Activated T-cell treated with anti-CD3 and anti-CD28 coated beads, Interleukin-2, amount 50 U/mL, for 48 hours (primary cell): ENCODE measurements at regions not wholly inside any gene's neighbourhood (a gene's known extent, or its start where the extent isn't known, plus 50 kb on each side); places are given as distances from the start of the nearest gene placed in this dataset.
"Not testable (repeated sequence)": the region's sequence is repeated elsewhere in the genome, so short reads cannot be mapped to it uniquely, and the experiment has no call there.

ENCODE experiments used
- DNase-seq, 2 experiments: peaks; one replicate each; pipeline ENCODE4 v3.0.0-alpha.2; 2020

DNA sequence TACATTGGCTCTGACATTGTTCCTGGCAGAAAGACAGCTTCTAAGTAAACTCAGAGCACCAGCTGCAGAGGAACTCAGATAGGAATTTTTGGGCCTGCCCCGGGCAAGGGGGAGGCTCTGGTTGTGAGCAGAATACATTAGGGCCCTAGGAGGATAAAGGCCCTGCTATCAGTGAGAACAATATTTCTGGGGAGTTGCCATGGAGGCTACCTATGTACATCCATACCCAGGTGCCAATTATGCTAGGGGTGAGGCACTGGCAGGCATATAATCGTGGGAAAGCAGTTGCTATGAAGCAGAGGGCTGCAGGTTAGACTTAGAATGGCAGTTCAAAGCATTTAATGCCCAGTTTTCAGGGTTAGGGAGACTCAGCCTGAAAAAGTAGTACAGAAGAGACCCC is 273.5 kb upstream of the EDA2R start:
- no peak for DNase-seq

DNA sequence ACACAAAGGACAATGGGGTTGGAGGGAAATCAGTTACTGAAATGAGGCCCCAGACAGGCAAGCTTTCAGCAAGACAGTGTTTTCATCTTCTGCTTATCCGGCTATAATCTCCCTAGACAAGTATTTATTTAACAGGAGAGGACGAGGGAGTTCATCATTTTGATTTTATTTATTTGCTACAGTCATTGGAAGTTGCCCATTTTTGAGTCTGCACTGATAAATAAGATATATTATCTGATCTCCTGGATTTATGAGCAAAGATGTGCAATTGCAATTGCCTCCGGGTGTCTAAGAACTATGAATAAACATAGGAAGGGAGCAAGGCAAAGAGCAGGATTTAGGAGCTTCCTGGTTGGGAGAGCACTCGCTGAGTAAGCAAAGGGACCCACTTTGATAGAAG is 263.2 kb upstream of the EDA2R start:
- no peak for DNase-seq

DNA sequence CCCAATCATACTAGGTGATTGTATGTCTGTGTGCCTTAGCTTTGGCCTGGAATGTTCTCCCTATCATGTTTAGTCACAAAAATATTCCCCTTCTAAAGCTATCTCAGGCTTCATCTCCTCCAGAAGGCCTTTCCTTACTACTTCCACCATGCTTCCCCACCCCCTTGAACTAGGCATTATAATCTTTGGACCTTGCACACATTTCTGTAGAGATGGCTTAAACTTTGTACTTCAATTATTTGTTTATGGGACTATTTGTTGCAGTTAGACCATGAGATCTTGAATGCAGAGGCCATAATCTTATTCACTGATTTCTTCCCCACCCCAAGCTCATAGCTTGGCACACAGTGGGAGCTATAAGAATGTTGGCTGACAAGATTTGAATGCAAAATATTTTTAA is 262.0 kb upstream of the EDA2R start:
- no peak for DNase-seq

DNA sequence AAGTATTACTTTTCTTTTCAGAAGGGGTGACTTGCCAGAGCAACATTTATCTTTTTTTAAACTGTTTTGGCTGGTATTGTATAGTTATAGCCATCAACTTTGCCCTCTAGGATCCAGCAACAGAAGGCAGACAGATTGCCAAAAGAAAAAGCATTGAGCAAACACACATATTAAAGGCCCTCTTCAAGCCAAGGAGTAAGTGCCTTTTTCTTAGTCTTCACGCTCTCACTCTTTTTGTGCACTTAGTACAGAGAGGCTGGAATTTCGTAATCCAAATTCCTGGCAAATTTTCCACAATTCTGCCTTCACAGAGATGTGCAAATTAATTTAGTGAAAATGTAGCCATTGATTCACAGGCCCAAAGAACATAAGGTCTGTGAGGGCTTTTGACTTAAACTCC is 253.1 kb upstream of the EDA2R start:
- no peak for DNase-seq

DNA sequence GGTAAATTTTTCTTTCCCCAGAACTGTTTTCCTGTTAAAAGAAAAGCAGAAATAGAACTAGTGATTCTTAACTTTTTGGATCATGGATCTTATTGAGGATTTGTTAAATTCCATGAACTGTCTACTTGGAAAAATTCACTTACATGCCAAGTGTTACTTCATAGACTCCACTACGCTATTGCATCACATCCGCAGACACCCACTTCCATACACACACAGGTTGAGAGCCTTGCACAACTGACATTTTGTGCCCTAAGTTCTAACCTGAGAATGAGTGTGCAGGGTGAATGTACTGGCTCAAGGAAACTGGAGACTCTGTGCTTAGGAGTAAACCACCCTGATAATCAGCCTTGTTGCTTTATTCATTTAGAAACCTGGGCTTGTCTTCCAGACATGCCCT is 250.5 kb upstream of the EDA2R start:
- no peak for DNase-seq

DNA sequence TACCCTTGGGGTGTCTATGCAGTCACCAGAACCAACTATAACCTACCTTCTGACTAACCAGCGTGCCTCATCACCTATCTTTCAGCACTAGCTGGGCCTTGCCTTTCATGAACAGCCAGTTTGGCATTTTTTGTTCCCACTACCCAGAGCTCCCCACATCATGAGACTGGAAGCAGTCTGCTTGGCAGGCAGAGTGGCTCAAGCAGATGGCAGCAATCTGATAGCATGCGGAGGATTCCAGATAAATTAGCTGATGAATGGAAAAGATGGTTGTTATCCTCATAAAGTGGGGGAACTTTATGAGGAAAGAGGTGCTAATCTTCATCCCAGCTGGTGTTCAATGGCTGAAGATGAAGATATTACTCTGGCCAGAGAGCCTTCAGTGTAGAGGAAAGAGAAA is 243.2 kb upstream of the EDA2R start:
- DNase-seq: no peak

DNA sequence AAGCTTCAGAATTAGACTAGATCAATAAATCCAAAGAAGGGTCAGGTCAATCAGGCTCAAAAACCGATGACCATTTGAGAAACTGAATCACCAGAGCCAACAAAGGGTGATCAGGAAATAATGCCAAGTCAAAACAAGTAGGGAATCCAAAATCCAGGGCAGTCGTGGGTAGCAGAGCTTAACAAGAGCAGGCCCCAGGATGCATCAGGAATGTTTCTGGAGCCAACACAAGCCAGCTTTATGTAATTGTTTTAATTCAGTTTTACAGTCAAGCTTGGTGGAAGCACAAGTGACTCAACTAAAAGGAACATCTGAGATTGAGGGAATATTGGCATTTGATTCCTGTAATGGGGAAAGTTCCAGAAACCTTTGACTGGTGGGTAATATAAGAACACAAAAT is 237.9 kb upstream of the EDA2R start:
- no peak for DNase-seq

DNA sequence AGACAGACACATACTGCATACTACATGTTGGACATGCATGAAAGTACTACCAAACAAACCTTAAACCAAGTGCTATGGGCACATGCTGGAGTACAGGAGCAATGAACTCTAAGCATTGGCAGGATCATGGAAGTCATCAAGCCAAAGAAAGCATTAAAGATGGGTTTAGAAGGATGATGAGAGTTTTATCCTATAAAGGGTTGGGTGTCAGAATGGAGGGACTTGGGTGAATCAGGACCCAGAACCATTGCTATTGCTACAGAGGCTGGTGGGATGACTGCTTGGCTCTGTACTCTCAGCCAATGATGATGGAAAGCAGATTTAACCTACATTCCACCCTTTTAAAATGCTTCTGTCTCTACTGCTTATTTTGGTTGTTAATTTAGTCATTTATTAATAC is 233.9 kb upstream of the EDA2R start:
- DNase-seq: no peak

DNA sequence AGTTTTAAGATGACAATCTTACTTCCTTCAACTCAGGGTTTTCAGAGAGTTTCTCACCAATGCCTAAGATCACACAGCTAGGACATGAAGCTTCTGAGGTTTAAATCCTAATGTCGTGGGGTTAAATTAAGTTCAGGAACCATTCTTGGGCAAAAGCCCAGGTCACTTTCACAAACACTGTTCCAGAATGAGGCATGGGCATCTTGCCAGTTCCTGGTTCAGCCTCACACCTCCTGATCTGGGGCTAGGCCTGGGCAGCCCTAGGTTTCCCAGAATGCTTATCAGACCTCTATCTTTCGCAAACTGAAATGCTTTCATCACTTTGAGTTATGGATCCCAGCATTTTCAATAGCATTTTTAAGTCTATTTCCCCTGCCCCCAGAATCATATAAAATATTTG is 224.8 kb upstream of the EDA2R start:
- no peak for DNase-seq

DNA sequence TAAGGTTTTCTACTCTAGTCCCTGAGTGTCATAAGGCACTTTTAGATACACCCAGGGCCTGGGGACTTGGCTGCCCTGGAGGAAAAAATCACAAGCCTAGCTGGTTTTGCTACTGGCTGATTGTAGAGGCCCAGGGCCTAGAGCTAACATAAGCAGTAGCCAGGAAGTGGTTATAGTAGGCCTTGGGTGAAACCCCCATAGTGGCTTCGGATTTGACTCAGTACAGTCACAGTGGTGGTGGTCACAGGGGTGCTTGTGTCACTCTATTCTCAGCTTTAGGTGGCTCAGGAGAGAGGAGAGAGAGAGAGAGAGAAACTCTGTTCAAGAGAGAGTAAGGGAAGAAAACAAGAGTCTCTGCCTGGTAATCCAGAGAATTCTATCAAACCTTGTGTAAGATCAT is 194.5 kb upstream of the EDA2R start:
- peak in 1 of 2 experiments; percentile 22 for DNase-seq

DNA sequence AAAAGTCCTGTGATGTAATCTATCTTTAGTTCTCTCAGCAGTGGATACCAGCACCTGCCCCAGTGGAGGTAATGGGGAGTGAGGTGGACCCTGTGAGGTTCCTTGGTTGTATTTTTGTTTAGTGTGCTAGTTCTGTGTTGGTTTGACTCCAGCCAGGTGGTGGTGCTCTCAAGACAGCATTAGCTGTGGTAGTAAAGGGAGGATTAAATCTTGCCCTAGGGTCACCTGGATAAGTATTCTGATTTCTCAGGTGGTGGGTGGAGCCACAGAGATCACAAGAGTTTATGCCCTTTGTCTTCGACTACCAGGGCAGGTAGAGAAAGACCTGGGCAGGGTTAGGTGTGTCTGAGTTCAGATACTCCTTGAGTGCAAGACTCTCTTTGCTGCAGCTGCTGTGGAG is 176.3 kb upstream of the EDA2R start:
- DNase-seq: no peak

DNA sequence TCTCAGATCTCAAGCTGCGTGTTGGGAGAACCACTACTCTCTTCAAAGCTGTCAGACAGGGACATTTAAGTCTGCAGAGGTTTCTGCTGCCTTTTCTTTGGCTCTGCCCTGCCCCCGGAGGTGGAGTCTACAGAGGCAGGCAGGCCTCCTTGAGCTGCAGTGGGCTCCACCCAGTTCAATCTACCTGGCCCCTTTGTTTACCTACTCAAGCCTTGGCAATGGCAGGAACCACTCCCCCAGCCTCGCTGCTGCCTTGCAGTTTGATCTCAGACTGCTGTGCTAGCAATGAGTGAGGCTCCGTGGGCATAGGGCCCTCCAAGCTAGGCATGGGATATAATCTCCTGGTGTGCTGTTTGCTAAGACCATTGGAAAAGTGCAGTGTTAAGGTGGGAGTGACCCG is 155.6 kb upstream of the EDA2R start:
- not testable (repeated sequence) for DNase-seq

DNA sequence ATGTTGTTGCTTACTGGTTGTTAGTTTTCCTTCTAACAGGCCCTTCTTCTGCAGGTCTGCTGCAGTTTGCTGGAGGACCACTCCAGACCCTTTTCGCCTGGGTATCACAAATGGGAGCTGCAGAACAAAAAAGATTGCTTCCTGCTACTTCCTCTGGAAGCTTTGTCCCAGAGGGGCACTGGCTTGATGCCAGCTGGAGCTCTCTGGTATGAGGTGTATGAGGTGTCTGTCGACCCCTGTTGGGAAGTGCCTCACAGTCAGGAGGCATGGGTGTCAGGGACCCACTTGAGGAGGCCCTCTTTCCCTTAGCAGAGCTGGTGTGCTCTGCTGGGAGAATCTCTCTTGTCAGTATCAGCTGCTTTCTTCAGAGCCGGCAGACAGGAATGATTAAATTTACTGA is 127.4 kb upstream of the EDA2R start:
- DNase-seq: no peak

DNA sequence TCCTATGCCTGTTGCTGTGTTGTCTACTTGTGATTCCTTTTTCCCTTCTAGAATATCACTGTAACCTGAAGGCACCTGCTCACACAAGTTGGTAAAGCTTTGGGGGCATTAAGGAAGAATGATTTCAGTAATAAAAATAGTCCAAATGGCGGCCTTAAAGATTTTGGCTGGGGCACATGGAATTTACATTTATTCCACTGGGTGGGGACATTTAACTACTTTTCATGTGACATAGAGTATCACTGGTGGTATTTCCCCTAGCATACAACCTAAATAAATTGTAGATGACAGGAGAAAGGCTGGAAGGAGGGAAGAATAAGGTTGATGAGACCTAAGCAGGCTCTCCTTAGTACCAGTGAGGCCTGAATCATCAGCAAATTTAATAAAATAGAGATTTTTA is 121.8 kb upstream of the EDA2R start:
- DNase-seq: no peak

DNA sequence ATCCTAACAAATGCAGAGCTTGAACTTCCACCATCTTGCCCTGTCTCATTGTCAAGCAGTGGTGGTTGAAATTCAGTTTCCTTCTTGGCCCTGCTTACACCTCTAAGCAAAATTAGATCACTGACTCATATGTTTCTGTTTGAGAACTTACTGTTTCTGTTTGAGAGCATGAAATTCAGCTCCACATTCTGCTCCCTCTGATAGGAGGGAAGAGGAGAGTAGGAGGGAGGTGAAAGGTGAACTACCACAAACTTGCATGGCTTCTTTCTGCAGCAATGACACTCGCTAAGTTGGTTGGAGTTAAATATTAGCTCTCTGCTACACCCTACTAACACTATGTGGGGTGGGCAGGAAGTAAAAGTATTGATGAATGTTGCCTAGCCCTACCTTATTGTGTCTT is 117.8 kb upstream of the EDA2R start:
- DNase-seq: no peak

DNA sequence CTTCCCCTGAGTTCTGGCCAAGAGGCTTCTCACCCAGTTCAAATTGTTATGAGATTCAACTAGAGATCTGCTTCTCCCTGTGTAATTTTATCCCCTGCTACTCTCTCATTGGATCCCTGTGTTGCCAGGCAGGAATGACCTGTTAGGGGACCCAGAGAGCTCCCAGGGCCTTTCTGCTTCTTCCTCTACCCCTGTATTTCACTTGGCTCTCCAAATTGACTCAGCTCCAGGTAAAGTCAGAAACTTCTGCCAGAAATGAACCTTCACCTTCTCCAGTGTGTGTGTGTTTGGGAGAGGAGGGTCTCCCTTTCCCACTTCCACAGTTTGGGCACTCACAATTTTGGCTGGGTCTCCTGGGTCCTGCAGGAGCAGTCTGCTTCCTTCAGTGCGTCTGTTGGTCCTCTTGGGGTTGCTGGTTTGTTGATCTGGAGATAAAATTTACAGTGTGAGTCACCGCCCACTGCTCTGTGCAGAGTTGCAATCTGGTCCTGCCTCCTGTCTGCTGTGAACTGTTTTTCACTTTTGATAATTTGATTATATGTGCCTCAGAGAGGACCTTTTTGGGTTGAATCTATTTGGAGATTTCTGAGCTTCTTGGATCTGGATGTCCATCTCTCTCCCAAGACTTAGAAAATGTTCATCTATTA is 112.4 kb upstream of the EDA2R start:
- no peak for DNase-seq

DNA sequence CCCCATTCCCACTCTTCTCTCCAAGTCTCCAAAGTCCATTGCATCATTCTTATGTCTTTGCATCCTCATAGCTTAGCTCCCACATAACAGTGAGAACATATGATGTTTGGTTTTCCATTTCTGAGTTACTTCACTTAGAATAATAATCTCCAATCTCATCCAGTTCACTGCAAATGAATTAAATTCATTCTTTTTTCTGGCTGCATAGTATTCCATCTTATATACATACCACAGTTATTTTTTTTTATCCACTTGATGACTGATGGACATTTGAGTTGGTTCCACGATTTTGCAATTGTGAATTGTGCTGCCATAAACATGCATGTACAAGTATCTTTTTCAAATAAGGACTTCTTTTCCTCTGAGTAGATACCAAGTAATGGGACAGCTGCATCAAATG is 105.6 kb upstream of the EDA2R start:
- not testable (repeated sequence) for DNase-seq

DNA sequence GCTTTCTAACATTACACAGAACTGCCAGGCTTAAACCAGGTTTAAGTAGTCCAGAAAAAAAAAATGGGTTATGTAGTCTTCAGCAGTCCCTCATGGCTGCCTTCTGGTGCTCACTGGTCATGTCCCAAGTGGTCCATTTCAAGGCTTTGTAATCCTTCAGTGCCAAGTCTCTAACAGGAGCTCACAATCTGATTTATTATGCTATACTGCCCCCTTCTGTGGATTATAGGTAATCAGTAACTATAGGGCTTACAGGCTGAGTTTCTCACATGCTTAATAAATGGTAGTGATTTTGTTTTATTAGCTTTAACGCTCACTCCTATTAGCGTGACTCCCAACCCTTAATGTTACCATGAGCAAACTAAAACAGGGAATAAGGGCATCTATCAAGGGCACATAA is 92.5 kb upstream of the EDA2R start:
- DNase-seq: no peak

DNA sequence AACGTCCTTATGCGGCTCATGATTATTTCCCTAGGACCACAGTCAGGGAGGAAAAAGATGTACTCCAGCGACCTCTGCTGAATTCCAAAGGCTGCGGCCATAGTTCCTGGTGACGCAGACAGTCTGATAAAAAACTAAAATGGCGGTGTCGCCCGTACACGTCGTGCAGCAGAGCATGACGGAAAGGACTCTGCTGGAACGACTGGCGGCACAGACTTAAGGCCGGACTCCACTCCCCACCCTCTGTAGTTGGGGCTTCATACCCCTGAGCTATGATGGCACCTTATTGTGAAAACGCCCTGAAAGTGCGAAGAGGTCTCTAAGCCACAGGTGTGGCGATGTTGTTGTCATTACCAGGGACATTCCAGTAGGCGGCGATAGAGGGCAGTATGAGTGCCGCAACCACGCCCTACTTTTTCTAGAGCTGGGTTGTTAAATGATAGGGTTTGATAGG is 90.0 kb upstream of the EDA2R start:
- peak; percentile 68 to 72 for DNase-seq

DNA sequence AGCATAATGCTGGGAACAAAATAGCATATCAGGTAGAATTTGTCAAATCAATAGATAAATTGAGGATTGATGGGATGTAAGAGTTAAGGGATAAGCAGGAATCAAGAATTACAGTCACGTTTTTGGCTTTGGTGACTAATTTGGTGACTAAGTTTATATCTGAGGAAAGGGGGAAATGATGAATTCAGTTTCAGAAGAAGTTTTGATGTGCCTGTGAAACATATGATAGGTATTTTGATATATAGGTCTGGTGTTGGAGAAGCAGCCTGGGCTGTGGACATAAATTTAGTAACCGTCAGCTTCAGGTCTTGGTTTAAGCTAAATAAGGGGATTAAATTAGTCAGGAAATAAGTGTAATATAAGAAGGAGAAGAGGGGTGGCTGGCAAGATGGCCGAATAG is 79.0 kb upstream of the EDA2R start:
- DNase-seq: no peak

DNA sequence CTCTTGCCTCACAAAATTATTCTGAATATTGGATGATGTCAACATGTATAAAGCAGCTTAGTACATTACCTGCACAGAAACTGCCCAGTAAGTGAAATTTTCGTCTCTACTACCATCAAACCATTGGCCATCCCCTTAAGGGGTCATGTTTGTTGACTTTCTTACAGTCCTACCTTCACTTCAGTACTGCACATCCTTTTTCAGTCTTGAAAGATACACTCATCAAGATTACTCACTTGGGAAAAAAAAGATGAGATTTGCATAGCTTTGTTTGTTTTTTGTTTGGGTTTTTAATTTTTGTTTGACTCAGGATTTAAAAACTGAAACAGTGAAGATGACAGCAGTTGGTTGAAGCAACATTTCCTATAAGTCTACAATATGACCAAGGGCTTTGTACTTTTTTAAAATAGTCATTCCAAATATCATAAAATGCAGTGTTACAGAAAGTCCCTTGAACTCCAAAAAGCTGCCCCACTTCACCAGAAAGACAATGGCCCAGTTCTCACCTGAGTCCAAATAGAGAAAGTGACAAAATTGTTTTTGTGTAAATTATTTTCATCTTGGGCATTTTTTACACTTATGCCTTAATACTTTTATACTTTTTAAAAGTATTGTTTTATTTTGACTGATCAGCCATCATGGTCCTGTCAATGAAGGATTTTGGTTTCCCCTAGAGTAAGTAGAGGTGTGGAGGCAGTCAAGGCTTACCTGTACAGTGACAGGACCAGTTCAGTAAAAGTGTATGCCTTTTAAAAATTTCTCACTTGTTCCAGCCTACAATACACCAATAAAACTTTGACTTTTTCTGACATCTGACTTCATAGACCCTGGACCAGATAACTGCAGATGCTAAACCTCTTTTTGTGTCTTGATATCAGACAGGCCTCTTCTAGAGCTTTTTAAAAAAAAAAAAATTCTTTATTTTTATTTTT is 59.7 kb upstream of the EDA2R start:
- no peak for DNase-seq

DNA sequence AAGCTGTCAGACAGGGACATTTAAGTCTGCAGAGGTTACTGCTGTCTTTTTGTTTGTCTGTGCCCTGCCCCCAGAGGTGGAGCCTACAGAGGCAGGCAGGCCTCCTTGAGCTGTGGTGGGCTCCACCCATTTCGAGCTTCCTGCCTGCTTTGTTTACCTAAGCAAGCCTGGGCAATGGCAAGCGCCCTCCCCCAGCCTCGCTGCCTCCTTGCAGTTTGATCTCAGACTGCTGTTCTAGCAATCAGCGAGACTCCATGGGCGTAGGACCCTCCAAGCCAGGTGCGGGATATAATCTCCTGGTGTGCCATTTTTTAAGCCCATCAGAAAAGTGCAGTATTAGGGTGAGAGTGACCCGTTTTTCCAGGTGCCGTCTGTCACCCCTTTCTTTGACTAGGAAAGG is 53.6 kb upstream of the EDA2R start:
- DNase-seq: not testable (repeated sequence)
